ENCODE measurements at regions not wholly inside any gene's neighbourhood (a gene's known extent, or its start where the extent isn't known, plus 50 kb on each side); places are given as distances from the start of the nearest gene placed in this dataset.
"Not testable (repeated sequence)": the region's sequence is repeated elsewhere in the genome, so short reads cannot be mapped to it uniquely, and the experiment has no call there.

- Histone ChIP-seq H3K4me1 (no peaks in the 10 kb centered on the region), H3K27me3 (ENCODE audit: low read depth) (no peaks in the 10 kb centered on the region), H3K9me3 (no peaks in the 10 kb centered on the region), H3K36me3 (replicated peaks) (no peaks in the 10 kb centered on the region), H3K4me3 (no peak overlapping the region)
- in situ Hi-C loops (cut with MboI; ENCODE audit: low sequenced_read_pairs): no loop called here
- DNase-seq (ENCODE audit: low spot score in 2 of 2): no peak
Observed at GRCh38 chr11:43124272-43124935, 187.4 kb upstream of the API5 start.

GRCh38 chr11:43129329-43129728 is 182.5 kb upstream of the API5 start:
- no peaks in the 10 kb centered on the region for H3K27me3 ChIP-seq (ENCODE audit: low read depth)
- no peaks in the 10 kb centered on the region for H3K9me3 ChIP-seq
- DNase-seq (ENCODE audit: low spot score in 2 of 2): no peak
- no peaks in the 10 kb centered on the region for H3K36me3 ChIP-seq (replicated peaks)
- H3K4me1 ChIP-seq: no peaks in the 10 kb centered on the region
- in situ Hi-C loops (cut with MboI; ENCODE audit: low sequenced_read_pairs): no loop called here
- H3K4me3 ChIP-seq: no peak overlapping the region

GRCh38 chr11:43130616-43131015 is 181.2 kb upstream of the API5 start:
- in situ Hi-C loops (cut with MboI; ENCODE audit: low sequenced_read_pairs): no loop called here
- no peak for DNase-seq (ENCODE audit: low spot score in 2 of 2)

GRCh38 chr11:43135966-43136534 is 175.7 kb upstream of the API5 start:
- Histone ChIP-seq H3K4me1 (no peaks in the 10 kb centered on the region), H3K9me3 (no peaks in the 10 kb centered on the region), H3K27me3 (ENCODE audit: low read depth) (no peaks in the 10 kb centered on the region), H3K36me3 (replicated peaks) (no peaks in the 10 kb centered on the region), H3K4me3 (no peak overlapping the region)
- in situ Hi-C loops (cut with MboI; ENCODE audit: low sequenced_read_pairs): no loop called here
- no peak for DNase-seq (ENCODE audit: low spot score in 2 of 2)

More at GRCh38 chr11:43130616-43131015, 181.2 kb upstream of the API5 start:
- no peaks in the 10 kb centered on the region for H3K36me3 ChIP-seq (replicated peaks)
- H3K4me3 ChIP-seq: no peak overlapping the region
- no peaks in the 10 kb centered on the region for H3K9me3 ChIP-seq
- no peaks in the 10 kb centered on the region for H3K27me3 ChIP-seq (ENCODE audit: low read depth)
- no peaks in the 10 kb centered on the region for H3K4me1 ChIP-seq

GRCh38 chr11:43138621-43139140 is 173.1 kb upstream of the API5 start:
- DNase-seq (ENCODE audit: low spot score in 2 of 2): no peak
- Histone ChIP-seq H3K36me3 (replicated peaks) (no peaks in the 10 kb centered on the region), H3K4me3 (no peak overlapping the region), H3K9me3 (no peaks in the 10 kb centered on the region), H3K4me1 (no peaks in the 10 kb centered on the region), H3K27me3 (ENCODE audit: low read depth) (no peaks in the 10 kb centered on the region)
- in situ Hi-C loops (cut with MboI; ENCODE audit: low sequenced_read_pairs): no loop called here

DNA sequence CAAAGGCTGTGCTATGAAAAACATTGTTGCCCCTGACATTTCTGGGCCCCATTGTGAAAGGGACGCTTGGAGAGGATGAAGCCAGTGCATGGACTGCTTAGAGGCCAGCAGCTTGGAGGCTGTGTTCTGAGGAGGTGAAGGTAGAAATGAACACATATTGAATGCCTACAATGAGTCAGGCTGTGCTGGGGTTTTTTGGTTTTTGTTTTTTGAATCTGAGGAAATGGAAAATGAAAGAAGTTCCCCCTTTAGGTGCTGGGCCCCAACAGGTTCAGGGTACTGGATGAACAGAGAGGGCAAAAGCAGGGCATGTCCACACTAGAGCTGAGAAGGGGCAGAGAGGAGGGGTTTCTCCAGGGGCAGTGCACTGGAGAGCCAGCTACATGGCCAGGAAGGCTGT is 166.1 kb upstream of the API5 start:
- H3K36me3 ChIP-seq (replicated peaks): no peaks in the 10 kb centered on the region

GRCh38 chr11:43150697-43151096 is 161.1 kb upstream of the API5 start:
- Histone ChIP-seq H3K4me1 (no peaks in the 10 kb centered on the region), H3K4me3 (no peak overlapping the region), H3K27me3 (ENCODE audit: low read depth) (no peaks in the 10 kb centered on the region), H3K9me3 (no peaks in the 10 kb centered on the region), H3K36me3 (replicated peaks) (no peaks in the 10 kb centered on the region)
- in situ Hi-C loops (cut with MboI; ENCODE audit: low sequenced_read_pairs): no loop called here
- no peak for DNase-seq (ENCODE audit: low spot score in 2 of 2)

More for the DNA sequence above, 166.1 kb upstream of the API5 start:
- Histone ChIP-seq H3K27me3 (ENCODE audit: low read depth) (no peaks in the 10 kb centered on the region), H3K9me3 (no peaks in the 10 kb centered on the region), H3K4me3 (no peak overlapping the region), H3K4me1 (no peaks in the 10 kb centered on the region)
- DNase-seq (ENCODE audit: low spot score in 2 of 2): no peak
- in situ Hi-C loops (cut with MboI; ENCODE audit: low sequenced_read_pairs): no loop called here

GRCh38 chr11:43164831-43165230 is 147.0 kb upstream of the API5 start:
- Histone ChIP-seq H3K36me3 (replicated peaks) (no peaks in the 10 kb centered on the region), H3K9me3 (no peaks in the 10 kb centered on the region), H3K27me3 (ENCODE audit: low read depth) (no peaks in the 10 kb centered on the region), H3K4me1 (no peaks in the 10 kb centered on the region), H3K4me3 (no peak overlapping the region)
- DNase-seq (ENCODE audit: low spot score in 2 of 2): no peak
- in situ Hi-C loops (cut with MboI; ENCODE audit: low sequenced_read_pairs): no loop called here

- H3K4me3 ChIP-seq; DNase-seq (ENCODE audit: low spot score in 2 of 2); H3K36me3 ChIP-seq (replicated peaks); H3K9me3 ChIP-seq; in situ Hi-C loops (cut with MboI; ENCODE audit: low sequenced_read_pairs); H3K4me1 ChIP-seq; H3K27me3 ChIP-seq (ENCODE audit: low read depth): not testable (repeated sequence)
Observed at GRCh38 chr11:43165393-43165792, 146.4 kb upstream of the API5 start.

GRCh38 chr11:43168241-43168640 is 143.6 kb upstream of the API5 start:
- H3K9me3 ChIP-seq; H3K36me3 ChIP-seq (replicated peaks); H3K4me3 ChIP-seq; H3K4me1 ChIP-seq; in situ Hi-C loops (cut with MboI; ENCODE audit: low sequenced_read_pairs); H3K27me3 ChIP-seq (ENCODE audit: low read depth); DNase-seq (ENCODE audit: low spot score in 2 of 2): not testable (repeated sequence)

DNA sequence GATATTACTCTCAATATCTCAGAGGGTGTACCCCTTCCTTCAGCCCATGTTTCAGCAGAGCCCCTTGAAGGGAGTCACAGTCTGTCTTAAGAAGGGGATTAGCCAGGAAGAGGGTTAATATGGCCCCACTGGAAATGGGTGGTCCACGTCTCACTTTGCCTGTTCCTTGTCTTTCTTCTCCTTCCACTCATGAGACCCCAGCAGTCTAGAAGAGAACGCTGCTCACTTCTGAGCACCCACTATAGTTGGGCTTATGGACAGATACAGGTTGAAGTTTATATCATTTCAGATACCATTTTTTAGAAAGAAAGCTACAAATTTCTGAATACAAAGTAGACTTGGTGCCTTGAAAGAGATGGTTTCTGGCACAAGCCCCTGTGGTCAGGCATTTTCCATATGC is 139.3 kb upstream of the API5 start:
- no peaks in the 10 kb centered on the region for H3K4me1 ChIP-seq
- DNase-seq (ENCODE audit: low spot score in 2 of 2): no peak
- H3K27me3 ChIP-seq (ENCODE audit: low read depth): no peaks in the 10 kb centered on the region
- no peak overlapping the region for H3K4me3 ChIP-seq
- no peaks in the 10 kb centered on the region for H3K9me3 ChIP-seq
- in situ Hi-C loops (cut with MboI; ENCODE audit: low sequenced_read_pairs): no loop called here
- no peaks in the 10 kb centered on the region for H3K36me3 ChIP-seq (replicated peaks)

DNA sequence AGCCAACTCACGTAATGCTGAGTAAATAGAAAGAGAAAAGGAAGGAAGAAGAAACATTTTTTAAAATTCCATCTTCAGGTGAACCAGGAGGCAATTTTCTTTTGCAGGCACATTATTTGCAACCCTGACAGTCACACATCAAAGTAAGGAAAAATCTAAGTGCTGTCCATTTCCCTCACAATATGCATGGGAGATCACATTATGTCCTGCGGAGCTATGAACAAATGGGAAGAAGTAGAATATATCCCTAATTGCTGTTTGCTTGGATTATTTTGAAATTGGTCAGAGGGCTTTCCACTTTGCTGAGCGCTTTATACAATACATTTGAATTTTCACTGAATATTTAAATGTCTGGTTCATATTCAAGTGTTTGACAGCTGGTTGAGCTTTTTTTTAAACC is 133.8 kb upstream of the API5 start:
- in situ Hi-C loops (cut with MboI; ENCODE audit: low sequenced_read_pairs): no loop called here
- Histone ChIP-seq H3K27me3 (ENCODE audit: low read depth) (no peaks in the 10 kb centered on the region), H3K4me1 (no peaks in the 10 kb centered on the region), H3K9me3 (no peaks in the 10 kb centered on the region), H3K36me3 (replicated peaks) (no peaks in the 10 kb centered on the region), H3K4me3 (no peak overlapping the region)
- DNase-seq (ENCODE audit: low spot score in 2 of 2): no peak

GRCh38 chr11:43194459-43194858 is 117.3 kb upstream of the API5 start:
- H3K9me3 ChIP-seq; H3K4me3 ChIP-seq; H3K27me3 ChIP-seq (ENCODE audit: low read depth); H3K4me1 ChIP-seq; in situ Hi-C loops (cut with MboI; ENCODE audit: low sequenced_read_pairs); DNase-seq (ENCODE audit: low spot score in 2 of 2); H3K36me3 ChIP-seq (replicated peaks): not testable (repeated sequence)

GRCh38 chr11:43197379-43197778 is 114.4 kb upstream of the API5 start:
- no peaks in the 10 kb centered on the region for H3K27me3 ChIP-seq (ENCODE audit: low read depth)
- H3K4me1 ChIP-seq: no peaks in the 10 kb centered on the region
- H3K36me3 ChIP-seq (replicated peaks): no peaks in the 10 kb centered on the region
- H3K4me3 ChIP-seq: no peak overlapping the region
- DNase-seq (ENCODE audit: low spot score in 2 of 2): no peak
- in situ Hi-C loops (cut with MboI; ENCODE audit: low sequenced_read_pairs): no loop called here
- no peaks in the 10 kb centered on the region for H3K9me3 ChIP-seq

DNA sequence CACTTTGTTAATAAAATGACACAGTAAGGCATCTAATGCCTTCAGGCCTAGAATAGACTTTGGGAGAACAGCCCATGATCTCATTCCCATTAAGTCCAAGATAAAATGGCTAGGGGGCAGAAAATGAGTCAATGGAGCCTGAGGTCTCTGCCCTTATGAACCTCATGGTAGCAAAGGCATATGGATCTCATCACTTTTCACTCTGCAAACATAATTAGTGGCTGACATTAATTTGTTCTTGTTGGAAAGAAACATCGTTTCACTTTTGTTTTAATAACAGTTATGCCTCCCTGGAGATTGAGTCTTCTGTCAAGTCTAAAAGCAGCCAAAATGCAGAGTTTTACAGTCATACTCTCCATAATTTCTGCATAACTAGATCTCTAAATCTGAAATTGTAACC is 111.8 kb upstream of the API5 start:
- in situ Hi-C loops (cut with MboI; ENCODE audit: low sequenced_read_pairs): no loop called here
- Histone ChIP-seq H3K27me3 (ENCODE audit: low read depth) (no peaks in the 10 kb centered on the region), H3K9me3 (no peaks in the 10 kb centered on the region), H3K4me3 (no peak overlapping the region), H3K4me1 (no peaks in the 10 kb centered on the region), H3K36me3 (replicated peaks) (no peaks in the 10 kb centered on the region)
- no peak for DNase-seq (ENCODE audit: low spot score in 2 of 2)
